ENCODE measurements at regions not wholly inside any gene's neighbourhood (a gene's known extent, or its start where the extent isn't known, plus 50 kb on each side); places are given as distances from the start of the nearest gene placed in this dataset.

- DNase-seq, result no peak
Measured at GRCh38 chr14:95380350-95381042, 60.8 kb upstream of the CLMN start.

- no peak for DNase-seq
Measured at GRCh38 chr14:95379634-95380033, 59.9 kb upstream of the CLMN start.

- DNase-seq, result no peak
Measured at GRCh38 chr14:95375539-95376109, 55.9 kb upstream of the CLMN start.

GRCh38 chr14:95374239-95374997 is 54.7 kb upstream of the CLMN start:
- DNase-seq, result no peak

GRCh38 chr14:95370076-95370475 is 50.4 kb upstream of the CLMN start:
- no peak for DNase-seq
